ENCODE measurements at regions not wholly inside any gene's neighbourhood (a gene's known extent, or its start where the extent isn't known, plus 50 kb on each side); places are given as distances from the start of the nearest gene placed in this dataset.
"Not testable (repeated sequence)": the region's sequence is repeated elsewhere in the genome, so short reads cannot be mapped to it uniquely, and the experiment has no call there.

DNA sequence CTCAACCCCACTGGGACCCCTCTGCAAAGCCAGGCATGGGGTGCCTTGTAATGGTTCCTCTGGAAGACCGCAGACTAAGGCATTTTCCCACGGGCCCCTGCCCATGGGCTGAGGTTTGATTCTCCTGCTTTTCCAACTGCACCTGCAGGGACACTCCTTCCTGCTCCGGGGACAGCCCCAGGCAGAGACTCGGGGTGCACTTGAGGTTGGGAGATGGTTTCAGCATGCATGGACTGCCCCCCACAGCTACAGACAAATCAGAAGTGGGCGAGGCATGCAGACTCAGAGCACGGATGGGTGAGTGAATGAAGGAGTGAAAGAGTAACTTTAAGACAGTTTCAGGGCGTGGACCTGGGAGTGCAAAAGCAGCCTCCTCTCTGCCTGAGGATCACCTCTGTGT, 87.9 kb upstream of the RPL38 start:
- no peak for DNase-seq (ENCODE audit: low read depth)

DNA sequence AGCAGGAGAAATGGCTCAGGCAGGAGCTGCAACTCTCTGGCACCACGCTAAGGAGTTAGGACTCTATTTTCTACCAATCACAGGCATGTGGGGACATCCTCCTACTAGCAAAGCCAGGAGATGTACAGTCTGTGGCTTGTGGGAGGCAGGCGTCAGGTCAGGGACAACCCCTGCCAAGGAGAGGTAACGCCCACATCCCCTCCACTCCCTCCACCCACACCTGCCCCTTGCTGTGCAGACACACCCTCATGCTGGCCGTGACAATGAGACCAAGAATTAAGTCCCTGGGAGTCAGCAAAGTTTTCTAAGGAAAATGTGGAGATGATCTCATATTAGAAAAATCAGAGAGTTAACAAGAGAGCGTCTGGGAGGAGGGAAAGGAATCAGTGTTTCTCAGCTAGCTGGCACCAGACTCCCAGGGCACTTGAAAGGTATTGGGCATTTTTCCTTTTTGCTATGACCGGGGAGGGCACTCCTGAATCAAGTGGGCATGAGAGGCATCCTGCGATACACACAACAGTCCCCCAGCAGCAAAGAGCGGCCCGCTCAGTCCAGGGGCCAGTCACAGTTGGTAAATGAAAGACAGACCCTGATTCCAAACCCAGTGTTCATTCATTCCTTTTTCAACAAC, 87.3 kb upstream of the RPL38 start:
- DNase-seq (ENCODE audit: low read depth): no peak

DNA sequence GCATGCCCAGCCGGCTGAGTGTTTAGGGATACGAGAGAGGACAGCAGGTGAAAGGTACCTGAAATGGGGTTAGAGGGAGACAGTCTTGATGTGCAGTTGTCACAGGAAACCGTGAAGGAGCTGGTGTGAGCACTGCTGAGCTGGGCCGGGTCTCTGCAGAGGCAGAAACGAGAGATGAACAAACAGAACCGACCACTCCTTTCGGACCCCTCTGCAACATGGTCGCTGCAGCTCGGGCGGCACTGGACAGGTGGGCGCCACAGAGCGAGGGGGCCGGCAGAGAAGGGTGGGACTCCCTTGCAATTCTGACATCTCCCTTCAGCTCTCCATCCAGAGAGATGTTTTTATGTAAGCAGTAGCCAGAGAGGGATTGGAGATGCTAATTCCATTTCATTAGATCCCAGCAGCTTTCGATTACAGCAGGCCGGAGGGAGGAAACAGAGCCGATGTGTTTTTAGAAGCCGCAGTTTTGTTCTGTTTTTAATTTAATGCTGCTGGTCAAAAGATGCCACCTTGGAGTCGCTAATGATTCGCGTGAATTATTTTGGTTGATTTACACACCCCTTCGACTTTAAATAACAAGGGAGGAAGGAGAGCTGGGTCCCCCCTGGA, 86.3 kb upstream of the RPL38 start:
- no peak for DNase-seq (ENCODE audit: low read depth)

DNA sequence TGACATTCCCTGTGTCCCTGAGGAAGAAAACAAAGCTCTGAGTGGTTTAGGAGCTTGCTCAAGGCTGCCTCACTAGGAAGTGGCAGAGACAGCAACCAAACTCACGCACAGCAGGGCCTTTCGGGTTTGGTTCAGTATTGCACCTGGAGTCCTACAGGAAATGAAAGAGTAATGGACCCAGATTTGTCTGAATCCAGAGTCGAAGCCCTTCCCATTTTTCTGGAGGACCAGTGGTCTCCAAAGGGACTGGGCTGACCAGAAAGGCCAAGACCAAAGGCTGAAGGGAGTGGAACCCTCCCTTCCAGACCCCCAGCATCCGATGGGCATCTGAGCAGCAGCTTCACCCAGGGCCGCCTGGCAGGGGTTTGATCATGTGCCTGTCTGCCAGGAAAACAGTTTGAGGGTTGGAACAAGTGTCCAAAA, 85.5 kb upstream of the RPL38 start:
- DNase-seq (ENCODE audit: low read depth): no peak

DNA sequence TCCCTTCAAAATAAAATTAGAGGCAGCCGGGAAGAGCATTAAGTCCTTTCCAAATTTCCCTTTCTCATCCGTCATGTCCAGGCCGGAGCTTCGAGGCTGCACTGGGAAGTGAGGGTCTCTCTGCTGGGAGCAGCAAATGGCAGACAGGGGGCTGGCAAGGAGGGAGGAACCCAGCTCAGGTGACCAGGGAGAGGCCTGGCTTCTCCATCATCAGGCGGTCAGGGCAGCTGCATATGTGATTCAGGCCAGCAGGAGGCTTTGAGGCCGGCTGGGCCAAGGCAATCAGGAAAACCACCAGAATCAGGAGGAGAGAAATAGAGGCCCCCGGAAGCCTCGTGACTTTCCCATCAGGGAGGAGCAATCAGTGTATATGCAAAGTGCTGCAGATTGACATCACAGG, 85.0 kb upstream of the RPL38 start:
- no peak for DNase-seq (ENCODE audit: low read depth)

DNA sequence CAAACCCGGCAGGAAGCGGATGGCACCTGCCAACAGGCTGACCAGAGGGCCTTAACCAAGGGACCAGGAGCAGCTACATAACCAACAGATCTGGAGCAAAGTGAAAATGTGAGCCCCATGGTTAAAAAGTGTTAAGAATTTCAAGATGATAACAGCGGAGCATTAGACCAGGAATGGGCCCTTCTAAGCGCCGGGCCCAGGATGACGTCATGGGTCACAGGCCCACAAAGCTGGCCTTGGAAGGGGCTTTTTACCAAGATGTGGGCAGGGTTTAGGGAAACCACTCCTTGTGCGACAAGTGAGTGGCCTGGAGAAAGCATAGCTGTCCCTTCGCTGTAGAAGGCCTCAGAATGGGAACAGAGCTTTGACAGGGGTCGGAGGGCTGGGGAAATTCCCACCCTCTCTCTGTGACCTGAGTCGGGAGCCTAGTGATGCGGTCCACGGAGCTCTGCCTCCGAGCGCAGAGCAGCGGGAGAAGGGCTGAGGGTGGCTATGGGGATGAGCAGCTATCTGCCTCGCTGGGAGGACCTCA, 84.4 kb upstream of the RPL38 start:
- no peak for DNase-seq (ENCODE audit: low read depth)

DNA sequence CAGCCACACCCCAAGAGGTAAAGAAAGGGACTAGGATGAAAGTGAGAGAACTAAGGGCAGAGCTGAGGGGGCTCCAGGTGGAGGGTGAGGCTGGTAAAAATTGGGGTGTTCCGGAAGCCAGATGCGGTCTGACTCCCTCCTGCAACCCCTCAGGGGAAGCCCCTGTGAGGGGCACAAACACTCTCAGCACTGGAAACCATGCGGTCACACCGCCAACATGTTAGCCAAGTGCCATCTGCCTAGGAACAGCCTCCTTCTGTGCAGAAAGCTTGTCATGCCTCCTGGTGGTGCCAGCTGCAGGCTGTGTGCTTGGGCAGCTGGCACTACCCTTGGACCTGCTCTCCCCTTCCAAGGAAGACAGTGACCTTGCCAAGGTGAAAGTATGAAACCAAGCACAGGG, 83.5 kb upstream of the RPL38 start:
- no peak for DNase-seq (ENCODE audit: low read depth)

DNA sequence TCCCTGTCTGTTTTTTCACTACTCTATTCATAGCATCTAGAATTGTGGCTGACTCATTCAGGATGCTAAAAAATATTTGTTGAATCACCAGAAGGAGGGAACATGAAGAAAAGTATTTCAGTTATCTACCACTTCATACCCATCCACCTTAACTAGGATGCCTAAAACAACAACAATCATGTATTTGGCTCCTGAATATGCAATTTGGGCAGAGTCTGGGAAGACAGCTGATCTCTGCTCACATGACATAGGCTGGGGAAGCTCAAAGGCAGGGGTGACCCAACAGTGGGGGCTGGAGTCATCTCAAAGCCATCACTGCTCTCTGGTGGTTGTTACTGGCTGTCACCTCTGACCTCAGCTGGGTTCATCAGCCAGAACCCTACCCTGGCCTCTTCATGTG, 80.1 kb upstream of the RPL38 start:
- no peak for DNase-seq (ENCODE audit: low read depth)

DNA sequence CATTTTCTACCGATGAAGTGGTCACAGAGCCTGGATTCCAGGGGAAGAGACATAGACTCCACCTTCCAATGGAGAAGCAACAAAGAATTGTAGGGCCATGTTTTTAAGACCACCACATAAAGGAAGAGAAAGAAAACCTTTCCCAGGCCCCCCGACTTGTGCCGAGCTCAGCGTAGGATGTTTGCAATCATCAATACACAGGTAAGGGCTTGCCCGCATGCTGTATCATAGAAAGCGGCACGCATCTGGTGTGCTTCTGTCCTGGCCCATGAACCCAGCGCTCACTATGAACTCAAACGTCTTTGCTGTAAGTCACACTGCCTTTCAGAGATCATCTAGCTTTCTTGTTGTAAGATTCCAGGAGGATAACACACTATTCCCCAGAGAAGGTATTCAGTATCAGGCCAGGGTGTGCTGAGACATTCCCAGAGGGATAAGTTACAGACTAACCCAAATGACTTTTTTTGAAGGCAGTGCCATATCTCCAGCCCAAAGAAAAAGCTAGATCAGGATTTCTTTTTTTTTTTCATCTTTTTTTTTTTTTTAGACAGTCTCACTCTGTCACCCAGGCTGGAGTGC, 79.5 kb upstream of the RPL38 start:
- no peak for DNase-seq (ENCODE audit: low read depth)

DNA sequence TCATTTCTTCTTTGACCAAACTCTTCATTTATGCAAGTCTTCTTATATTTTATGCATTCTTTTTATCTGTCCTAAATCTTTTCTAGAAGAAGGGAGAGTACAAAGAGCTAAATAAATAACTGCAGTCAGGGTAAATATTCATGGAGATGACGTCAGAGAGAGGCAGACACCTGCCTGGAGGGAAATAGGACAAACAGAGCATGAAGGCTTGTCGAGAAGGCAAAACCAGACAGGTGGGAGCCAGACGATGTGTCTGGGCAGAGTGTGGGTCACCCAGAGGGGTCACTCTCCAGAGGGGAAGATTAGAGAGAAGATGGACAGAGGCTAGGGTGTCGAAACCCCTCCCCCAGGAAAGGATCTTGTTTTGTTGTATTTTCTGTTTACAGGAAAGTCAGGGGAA, 78.3 kb upstream of the RPL38 start:
- DNase-seq (ENCODE audit: low read depth): no peak

DNA sequence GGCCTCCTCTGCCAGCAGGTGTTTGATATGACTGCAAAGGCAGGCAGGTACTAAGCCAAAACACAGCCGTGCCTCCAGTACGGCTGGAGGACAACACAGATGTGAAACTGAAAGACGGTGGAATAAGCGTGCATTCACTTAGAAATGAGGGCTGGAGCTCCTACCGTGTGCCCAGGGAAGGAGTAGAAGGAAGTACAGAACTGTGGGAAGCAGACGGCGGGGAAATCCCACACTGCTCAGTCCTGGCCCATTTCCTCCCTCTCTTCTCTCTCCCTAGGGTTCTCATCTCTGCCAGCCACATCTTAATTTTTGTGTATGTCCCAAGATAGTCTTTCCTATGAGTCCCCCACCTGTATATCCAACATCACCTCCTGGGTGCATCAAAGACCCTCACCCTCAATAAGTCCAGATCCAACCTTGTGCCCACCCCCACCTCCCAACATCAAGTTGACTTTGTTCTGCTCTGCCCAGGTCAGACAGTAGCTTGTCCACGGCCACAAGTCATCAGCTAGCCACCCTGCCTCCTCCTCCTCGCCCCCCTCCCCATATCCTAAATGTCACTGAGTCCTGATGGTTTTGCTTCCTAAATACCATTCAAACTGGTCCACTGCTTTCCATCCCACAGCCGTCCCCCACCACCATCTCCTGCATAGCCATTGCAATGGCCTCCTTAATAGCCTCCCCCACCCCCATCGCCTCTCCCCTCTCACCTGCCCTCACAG, 77.1 kb upstream of the RPL38 start:
- no peak for DNase-seq (ENCODE audit: low read depth)

DNA sequence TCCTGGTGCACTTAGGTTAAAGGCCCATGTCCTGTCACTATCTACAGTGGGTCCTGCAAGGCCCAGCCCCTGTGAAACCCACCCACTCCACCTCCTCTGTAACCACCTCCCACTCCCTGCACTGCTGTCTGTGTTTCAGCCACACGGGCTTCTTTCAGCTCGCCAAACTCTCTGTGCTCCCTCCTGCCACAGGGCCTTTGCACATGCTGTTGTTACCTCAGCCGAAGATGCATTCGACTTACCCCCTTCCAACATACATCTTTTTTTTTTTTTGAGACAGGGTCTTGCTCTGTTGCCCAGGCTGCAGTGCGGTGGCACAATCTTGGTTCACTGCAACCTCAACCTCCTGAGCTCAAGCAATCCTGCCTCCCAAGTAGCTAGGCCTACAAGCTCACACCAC, 76.5 kb upstream of the RPL38 start:
- no peak for DNase-seq (ENCODE audit: low read depth)

DNA sequence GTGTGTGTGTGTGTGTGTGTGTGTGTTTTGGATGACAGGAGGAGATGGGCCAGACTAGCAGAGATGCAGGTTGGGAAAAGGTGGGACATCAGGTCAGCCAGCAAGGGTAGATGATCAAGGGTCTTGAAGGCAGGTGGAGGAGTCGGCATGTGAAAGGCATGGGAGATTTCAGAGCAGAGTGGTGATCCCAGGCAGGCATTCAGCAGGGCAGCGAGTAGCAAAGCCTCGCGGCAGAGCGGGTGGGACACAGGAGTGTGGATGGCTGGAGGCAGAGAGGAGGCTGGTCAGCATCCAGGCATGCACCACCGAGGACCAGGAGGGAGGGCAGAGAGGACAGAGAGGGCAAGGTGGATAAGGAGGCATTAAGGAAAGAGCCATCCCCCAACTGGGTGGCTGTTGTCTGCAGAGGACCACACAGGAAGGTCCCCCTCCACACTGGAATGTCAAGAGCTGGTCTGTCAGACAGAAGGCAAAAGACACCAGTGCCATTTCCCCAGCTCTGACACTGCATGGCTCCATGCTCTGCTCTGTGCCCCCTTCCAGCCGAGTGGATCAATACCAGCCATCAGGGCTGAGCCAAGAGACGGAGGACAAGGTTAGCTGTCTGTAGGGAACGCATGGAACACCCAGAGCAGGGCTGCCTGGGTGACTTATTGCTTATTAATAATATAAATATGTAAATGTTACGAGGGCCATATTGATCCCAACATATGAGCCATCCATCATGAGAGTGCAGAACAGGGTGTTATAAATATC, 74.8 kb upstream of the RPL38 start:
- no peak for DNase-seq (ENCODE audit: low read depth)

DNA sequence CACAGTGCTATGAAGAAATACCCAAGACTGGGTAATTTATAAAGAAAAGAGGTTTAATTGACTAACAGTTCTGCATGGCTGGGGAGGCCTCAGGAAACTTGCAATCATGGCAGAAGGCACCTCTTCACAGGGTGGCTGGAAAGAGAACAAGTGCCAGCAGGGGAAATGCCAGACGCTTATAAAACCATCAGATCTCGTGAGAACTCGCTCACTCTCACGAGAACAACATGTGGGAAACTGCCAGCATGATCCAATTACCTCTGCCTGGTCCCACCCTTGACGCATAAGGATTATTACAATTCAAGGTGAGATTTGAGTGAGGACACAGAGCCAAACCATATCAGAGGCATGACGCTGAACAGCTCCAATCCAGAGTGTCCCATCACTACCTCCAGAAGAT, 73.7 kb upstream of the RPL38 start:
- not testable (repeated sequence) for DNase-seq (ENCODE audit: low read depth)

DNA sequence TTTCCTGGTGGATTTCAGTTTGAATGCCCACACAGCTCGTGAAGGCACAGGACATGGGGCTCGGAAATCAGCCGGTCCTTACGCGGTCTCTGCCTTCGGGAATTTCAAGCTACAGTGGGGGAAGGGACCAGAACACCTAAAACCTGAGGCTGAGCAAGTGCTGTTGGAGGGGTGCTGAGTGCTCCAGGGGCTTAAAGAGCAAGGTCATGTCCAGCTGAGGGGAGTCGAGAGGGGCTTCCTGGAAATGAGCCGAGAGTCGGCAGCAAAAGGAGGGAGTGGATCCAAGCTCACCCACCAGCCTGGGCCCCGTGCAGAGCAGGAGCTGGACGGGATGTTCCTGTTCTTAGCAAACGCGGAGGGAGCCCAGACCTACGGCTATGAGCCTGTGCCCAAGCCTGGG, 73.2 kb upstream of the RPL38 start:
- DNase-seq (ENCODE audit: low read depth): no peak

DNA sequence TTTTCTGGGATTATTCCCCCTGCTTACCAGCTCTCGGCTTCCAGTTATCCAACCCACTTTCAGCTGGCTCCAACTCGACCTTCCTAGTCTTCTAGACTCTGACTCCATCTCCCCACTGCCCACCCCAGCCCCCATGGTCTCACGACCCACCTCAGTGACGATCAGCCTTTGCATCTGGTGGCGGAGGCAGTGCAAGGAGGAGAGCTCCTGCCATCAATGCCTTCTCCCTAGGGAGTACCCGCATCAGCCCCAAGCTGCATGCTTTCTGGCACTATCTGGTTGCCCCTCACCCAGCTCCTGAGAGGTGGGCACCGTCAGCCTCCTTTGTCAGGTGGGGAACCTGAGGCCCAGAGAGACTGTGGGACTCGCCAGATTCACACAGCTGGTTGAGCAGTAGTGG, 72.6 kb upstream of the RPL38 start:
- DNase-seq (ENCODE audit: low read depth): no peak

DNA sequence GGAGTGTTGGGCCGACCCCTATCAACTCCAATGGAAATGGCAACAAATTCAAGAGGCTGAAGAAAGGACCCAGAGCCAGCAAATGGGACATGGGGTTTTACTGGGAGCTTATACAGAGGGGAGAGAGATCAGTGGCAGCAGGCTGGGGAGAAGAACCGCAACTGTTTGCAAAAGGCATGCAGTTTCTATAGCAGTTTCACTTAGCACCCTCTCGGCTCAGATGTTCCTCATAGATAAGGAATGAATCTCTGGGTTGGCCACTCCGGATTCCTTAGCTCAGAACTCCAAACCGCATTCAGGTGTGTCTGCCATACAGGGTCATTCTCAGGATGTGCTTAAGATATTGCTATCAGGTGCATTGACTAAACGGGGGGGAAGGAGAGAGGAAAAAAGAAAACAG, 71.1 kb upstream of the RPL38 start:
- no peak for DNase-seq (ENCODE audit: low read depth)

DNA sequence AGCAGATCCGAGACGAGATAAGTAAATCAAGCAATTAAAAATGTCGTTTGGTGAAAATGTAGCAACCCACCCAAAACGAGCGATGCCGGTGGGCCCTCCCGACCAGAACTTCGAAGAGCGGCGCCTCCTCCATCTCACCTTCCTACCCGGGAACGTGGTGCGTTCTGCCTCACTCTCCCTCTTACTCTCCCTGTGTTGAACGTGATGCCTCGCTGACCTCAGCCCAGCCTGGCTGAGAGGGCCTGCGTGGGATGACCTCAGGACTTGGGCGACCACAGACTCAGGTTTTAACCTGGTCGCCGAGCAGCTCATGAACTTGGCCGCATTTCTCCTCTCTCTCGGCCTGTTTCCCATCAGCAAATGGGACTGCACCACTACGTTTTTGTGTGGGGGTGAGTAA, 69.7 kb upstream of the RPL38 start:
- DNase-seq (ENCODE audit: low read depth): no peak

DNA sequence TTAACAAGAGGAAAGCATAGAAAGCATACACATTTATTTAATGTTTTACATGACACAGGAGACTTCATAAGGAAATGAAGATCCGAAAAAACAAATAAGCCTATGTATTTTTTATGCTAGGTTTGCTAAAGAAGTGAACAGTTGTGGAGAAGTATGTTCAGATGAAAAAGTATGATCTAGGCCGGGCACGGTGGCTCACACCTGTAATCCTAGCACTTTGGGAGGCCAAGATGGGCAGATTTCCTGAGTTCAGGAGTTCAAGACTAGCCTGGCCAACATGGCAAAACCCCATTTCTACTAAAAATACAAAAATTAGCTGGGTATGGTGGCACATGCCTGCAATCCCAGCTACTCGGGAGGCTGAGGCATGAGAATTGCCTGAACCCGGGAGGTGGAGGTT, 69.2 kb upstream of the RPL38 start:
- not testable (repeated sequence) for DNase-seq (ENCODE audit: low read depth)

DNA sequence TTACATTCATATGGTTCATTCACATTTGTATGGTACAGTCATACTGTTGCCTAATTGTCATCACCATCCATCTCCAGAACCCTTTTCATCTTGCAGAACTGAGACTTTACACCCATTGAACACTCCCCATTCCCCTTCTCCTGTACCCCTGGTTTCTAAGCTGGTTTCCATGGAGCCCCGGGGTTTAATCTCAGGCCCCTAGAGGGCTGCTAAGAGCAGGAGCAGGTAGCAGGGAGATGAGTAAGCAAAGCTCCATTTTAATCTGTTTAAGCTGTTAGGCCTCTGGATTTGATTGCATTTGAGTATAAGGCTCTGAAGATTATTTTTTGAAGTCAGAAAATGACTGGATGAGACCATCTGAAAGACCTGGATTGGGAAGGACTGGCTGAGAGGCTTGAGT, 68.5 kb upstream of the RPL38 start:
- no peak for DNase-seq (ENCODE audit: low read depth)

DNA sequence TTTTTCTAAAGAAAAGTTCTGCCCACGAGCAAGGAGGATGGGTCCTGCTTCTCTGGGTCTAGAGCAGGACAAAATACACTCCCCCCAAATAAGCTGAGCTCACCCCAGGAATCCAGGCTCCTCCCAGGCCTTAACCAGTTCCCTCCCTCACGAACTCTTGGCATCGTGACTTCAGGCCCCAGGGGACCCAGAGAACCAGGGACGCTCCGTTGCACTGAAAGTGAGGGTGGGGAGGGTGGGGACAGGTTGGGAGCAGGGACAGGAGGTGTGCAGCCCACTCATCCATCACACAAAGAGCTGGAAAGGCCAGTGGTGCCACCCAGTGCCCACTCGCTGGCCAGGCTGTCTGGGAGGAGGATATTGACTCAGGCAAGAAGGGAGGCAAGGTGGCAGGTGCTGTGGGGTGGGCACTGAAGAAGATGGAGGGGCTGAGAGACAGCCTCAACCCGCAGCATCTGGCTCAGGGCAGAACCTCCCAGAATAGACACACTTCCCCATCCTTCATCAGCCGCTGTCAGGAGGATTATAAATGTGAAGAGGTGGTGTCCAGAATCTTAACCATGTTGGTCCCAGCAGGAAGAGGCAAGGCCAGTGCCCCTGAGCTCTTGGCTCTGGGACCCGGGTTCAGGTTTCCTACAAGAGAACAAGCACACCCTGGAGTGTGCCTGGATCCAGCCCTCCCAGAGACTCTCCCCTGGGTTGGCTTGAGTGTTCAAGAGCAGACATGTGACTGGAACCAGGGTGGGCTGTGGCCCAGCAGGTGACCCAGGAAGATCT, 67.9 kb upstream of the RPL38 start:
- DNase-seq (ENCODE audit: low read depth): no peak

Data from forelimb muscle (tissue), 1 donor.